HEK293 (cell line): ENCODE measurements at regions not wholly inside any gene's neighbourhood (a gene's known extent, or its start where the extent isn't known, plus 50 kb on each side); places are given as distances from the start of the nearest gene placed in this dataset.
"Not testable (repeated sequence)": the region's sequence is repeated elsewhere in the genome, so short reads cannot be mapped to it uniquely, and the experiment has no call there.

ENCODE experiments used
- CTCF ChIA-PET: fragments of 350-600 bp; formaldehyde crosslinking; extraction: SDS; loops from one replicate; lab custom pipeline; 2021; ENCODE audit warnings: antibody characterized with exemption; lab: Yijun Ruan, JAX
- POLR2A ChIA-PET: fragments of 300-600 bp; formaldehyde crosslinking; extraction: SDS; loops from one replicate; lab custom pipeline; 2020; ENCODE audit warnings: antibody characterized with exemption, inconsistent platforms; lab: Yijun Ruan, JAX
- H3K27ac ChIP-seq: fragments of 200-500 bp; sonication (Bioruptor generic); 2 replicates; pipeline ENCODE4 v1.5.1; 2014; ENCODE audit warnings: low read depth, low read length, control low read depth, inconsistent platforms; ENCODE audit errors: extremely low read depth
- H3K36me3 ChIP-seq, 2 experiments: fragments of 200-500 bp in 1 of 2; sonication (Bioruptor generic) in 1 of 2; 1 replicate in 1 of 2; 2 replicates in 1 of 2; pipeline ENCODE4 v1.5.1; 2014 to 2017; ENCODE audit warnings: inconsistent platforms in 2 of 2, low read length in 2 of 2; ENCODE audit not compliant: control insufficient read depth in 2 of 2, insufficient read depth in 1 of 2
- H3K4me1 ChIP-seq: fragments of 200-500 bp; sonication (Bioruptor generic); 2 replicates; pipeline ENCODE4 v1.5.1; 2014; ENCODE audit warnings: mild to moderate bottlenecking, low read length, inconsistent platforms; ENCODE audit not compliant: control insufficient read depth, insufficient read depth
- H3K4me3 ChIP-seq: 2 replicates; pipeline ENCODE4 v1.5.1; 2011; ENCODE audit warnings: low read depth, mild to moderate bottlenecking, control low read depth, low read length, moderate library complexity
- H3K9me3 ChIP-seq: fragments of 200-500 bp; sonication (Bioruptor generic); 2 replicates; pipeline ENCODE4 v1.5.1; 2014; ENCODE audit warnings: low read depth, low read length, inconsistent platforms; ENCODE audit not compliant: control insufficient read depth, insufficient read depth
- BCL11B ChIP-seq: fragments of 450-650 bp; formaldehyde crosslinking; IDR thresholded peaks from 2 replicates; pipeline ENCODE4 v1.5.1; 2016; ENCODE audit warnings: low read depth, missing biosample characterization, missing genetic modification characterization
- ZBTB21 ChIP-seq: fragments of 450-650 bp; formaldehyde crosslinking; IDR thresholded peaks from 2 replicates; pipeline ENCODE4 v1.5.1; 2017; ENCODE audit warnings: missing biosample characterization, missing genetic modification characterization
- ZEB2 ChIP-seq: fragments of 450-650 bp; formaldehyde crosslinking; IDR thresholded peaks from 2 replicates; pipeline ENCODE4 v1.5.1; 2016; ENCODE audit warnings: missing biosample characterization, missing genetic modification characterization
- ZIC2 ChIP-seq: fragments of 450-650 bp; formaldehyde crosslinking; IDR thresholded peaks from 2 replicates; pipeline ENCODE4 v1.5.1; 2016; ENCODE audit warnings: missing biosample characterization, missing genetic modification characterization
- ZNF24 ChIP-seq: fragments of 450-650 bp; formaldehyde crosslinking; IDR thresholded peaks from 2 replicates; pipeline ENCODE4 v1.5.1; 2016; ENCODE audit warnings: missing biosample characterization, missing genetic modification characterization
- ZNF530 ChIP-seq: fragments of 450-650 bp; formaldehyde crosslinking; IDR thresholded peaks from 2 replicates; pipeline ENCODE4 v1.5.1; 2016; ENCODE audit warnings: low read depth, missing biosample characterization, missing genetic modification characterization
- ZNF658 ChIP-seq: fragments of 450-650 bp; formaldehyde crosslinking; IDR thresholded peaks from 2 replicates; pipeline ENCODE4; 2016; ENCODE audit warnings: missing biosample characterization, missing genetic modification characterization
- ZNF677 ChIP-seq: fragments of 450-650 bp; IDR thresholded peaks from 2 replicates; pipeline ENCODE4 v1.5.0; 2018; ENCODE audit warnings: missing biosample characterization, mild to moderate bottlenecking, missing genetic modification characterization, moderate library complexity
- ZXDB ChIP-seq: fragments of 450-650 bp; formaldehyde crosslinking; IDR thresholded peaks from 2 replicates; pipeline ENCODE4 v1.5.1; 2016; ENCODE audit warnings: missing biosample characterization, missing genetic modification characterization
- TF ChIP-seq, protein P1 (sequence below): fragments of 450-650 bp; formaldehyde crosslinking; IDR thresholded peaks from 2 replicates; pipeline ENCODE4 v1.5.1; 2016; ENCODE audit warnings: missing biosample characterization, missing genetic modification characterization
- TF ChIP-seq, protein P2 (sequence below): IDR thresholded peaks from 2 replicates; pipeline ENCODE4 v1.6.1; 2011; ENCODE audit warnings: mild to moderate bottlenecking, low read depth, low read length, borderline replicate concordance

DNA sequence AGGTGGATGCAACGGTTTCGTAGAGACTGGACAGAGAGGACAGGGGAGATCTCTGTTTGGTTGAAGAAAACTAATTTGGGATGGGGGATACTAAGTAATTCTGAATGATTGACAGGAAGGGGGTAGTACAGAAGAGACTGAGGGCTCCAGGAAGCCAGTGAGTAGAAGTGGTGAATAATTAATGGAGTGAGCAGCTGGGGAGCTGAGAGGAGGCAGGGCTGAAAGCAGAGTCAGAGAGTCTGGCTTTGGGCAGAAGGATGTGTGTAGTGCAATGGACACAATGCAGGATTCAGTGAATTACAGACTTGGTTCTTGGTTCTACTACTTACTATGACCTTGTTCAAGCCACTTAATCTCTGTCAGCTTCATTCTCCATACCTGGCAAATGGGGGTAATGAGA is 161.7 kb downstream of the RBMX2 start (continued):
- TF ChIP-seq, protein P1, sequence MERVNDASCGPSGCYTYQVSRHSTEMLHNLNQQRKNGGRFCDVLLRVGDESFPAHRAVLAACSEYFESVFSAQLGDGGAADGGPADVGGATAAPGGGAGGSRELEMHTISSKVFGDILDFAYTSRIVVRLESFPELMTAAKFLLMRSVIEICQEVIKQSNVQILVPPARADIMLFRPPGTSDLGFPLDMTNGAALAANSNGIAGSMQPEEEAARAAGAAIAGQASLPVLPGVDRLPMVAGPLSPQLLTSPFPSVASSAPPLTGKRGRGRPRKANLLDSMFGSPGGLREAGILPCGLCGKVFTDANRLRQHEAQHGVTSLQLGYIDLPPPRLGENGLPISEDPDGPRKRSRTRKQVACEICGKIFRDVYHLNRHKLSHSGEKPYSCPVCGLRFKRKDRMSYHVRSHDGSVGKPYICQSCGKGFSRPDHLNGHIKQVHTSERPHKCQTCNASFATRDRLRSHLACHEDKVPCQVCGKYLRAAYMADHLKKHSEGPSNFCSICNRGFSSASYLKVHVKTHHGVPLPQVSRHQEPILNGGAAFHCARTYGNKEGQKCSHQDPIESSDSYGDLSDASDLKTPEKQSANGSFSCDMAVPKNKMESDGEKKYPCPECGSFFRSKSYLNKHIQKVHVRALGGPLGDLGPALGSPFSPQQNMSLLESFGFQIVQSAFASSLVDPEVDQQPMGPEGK: no peak
- TF ChIP-seq ZNF530 (tag by site-specific recombination): no peak
- TF ChIP-seq ZNF658 (tag by site-specific recombination): no peak
- TF ChIP-seq ZXDB (tag by site-specific recombination): no peak
- TF ChIP-seq BCL11B (tag by site-specific recombination): no peak
- no peak for TF ChIP-seq ZBTB21 (tag by site-specific recombination)
- no peak for TF ChIP-seq ZNF677 (tag by site-specific recombination)
- no peak for TF ChIP-seq ZIC2 (tag by site-specific recombination)
- TF ChIP-seq ZEB2 (tag by site-specific recombination): no peak

DNA sequence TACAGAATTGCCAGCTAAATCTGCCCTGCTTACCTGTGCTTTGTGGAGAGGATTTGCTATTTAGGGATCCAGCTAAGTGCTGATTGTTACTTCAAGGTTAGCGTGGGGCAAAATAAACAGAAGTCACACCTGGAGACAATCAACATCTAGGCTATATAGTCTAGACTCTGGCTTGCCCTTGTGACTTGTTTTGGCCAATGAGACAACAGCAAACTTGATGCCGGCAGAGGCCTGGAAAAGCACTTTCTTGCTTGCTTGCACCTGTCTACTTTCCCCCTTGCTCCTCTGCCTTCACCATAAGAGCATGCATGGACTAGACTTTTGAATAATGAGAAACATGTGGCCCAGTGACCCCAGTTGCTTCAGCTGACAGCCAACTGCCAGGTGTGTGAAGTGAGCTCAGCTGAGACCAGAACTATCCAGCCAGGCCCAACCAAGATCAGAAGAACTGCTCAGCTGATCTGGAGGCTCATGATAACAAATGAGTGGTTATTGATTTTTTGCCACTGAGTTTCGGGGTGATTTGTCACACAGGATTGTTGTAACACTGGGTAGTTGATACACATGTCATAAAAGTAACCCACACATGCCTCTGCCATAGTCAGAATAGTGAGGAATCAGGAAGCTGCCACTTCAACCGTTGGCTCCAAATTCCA is 164.4 kb downstream of the RBMX2 start:
- Histone ChIP-seq H3K9me3 (no peaks in the 10 kb centered on the region), H3K4me1 (no peaks in the 10 kb centered on the region), H3K27ac (no peak overlapping the region), H3K36me3 (no peaks in the 10 kb centered on the region), H3K4me3 (no peak overlapping the region)
- ChIA-PET POLR2A (no interaction called here), CTCF (interaction anchor here (1.1 to 1.5 kb wide), 3 partner anchors 10 to 211 kb away, joined by 3 to 9 read pairs (median 3); no protein-coding TSS in a partner anchor)
- TF ChIP-seq, protein P2, sequence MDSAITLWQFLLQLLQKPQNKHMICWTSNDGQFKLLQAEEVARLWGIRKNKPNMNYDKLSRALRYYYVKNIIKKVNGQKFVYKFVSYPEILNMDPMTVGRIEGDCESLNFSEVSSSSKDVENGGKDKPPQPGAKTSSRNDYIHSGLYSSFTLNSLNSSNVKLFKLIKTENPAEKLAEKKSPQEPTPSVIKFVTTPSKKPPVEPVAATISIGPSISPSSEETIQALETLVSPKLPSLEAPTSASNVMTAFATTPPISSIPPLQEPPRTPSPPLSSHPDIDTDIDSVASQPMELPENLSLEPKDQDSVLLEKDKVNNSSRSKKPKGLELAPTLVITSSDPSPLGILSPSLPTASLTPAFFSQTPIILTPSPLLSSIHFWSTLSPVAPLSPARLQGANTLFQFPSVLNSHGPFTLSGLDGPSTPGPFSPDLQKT: no peak
- no peak for TF ChIP-seq ZNF24 (tag by site-specific recombination)

DNA sequence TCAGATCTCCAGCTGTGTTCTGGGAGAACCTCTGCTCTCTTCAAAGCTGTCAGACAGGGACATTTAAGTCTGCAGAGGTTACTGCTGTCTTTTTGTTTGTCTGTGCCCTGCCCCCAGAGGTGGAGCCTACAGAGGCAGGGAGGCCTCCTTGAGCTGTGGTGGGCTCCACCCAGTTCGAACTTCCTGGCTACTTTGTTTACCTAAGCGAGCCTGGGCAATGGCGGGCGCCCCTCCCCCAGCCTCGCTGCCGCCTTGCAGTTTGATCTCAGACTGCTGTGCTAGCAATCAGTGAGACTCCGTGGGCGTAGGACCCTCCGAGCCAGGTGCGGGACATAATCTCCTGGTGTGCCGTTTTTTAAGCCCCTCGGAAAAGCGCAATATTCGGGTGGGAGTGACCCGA is 171.2 kb downstream of the RBMX2 start:
- POLR2A ChIA-PET, CTCF ChIA-PET: not testable (repeated sequence)

More for the DNA sequence above, 171.2 kb downstream of the RBMX2 start:
- not testable (repeated sequence) for H3K36me3 ChIP-seq, H3K4me1 ChIP-seq, H3K27ac ChIP-seq, H3K4me3 ChIP-seq, H3K9me3 ChIP-seq
